ENCODE measurements at regions not wholly inside any gene's neighbourhood (a gene's known extent, or its start where the extent isn't known, plus 50 kb on each side); places are given as distances from the start of the nearest gene placed in this dataset.

DNA sequence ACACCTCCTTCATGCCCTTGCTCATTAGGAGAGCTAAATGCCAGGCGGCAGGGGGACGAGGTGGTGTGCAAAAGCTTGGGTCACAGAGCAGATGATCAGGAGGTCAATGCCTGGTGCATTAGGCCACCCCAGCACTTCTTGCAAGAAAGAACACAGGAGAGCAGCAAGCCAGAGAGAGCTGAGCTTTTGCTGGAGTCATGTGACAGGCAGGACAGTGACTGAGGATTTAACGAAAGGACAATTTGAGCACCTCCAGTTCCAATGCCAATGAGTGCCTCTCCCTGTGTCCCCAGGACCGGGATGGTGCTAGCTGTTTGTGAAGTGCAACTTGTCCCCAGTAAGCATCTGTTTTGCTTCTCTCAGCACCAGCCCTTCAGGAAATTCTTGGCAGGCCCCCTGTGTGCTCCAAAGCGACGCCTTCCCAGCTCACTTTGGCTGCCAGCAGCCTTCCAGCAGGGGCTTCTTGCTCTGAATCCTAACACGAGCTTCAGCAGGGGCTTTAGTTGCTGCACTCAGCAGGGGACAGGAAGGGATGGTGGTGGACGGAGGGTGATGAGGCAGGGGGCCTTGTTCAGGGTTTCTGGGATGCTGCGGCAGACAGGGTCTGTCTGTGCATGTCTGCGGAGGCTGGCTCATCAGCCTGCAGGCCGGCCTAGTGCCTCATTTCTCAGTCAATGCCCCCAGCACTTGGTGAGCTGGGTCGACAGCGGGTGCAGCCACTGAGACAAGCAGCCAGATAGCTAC is 368.1 kb downstream of the RPS24 start:
- DNase-seq, result no peak

DNA sequence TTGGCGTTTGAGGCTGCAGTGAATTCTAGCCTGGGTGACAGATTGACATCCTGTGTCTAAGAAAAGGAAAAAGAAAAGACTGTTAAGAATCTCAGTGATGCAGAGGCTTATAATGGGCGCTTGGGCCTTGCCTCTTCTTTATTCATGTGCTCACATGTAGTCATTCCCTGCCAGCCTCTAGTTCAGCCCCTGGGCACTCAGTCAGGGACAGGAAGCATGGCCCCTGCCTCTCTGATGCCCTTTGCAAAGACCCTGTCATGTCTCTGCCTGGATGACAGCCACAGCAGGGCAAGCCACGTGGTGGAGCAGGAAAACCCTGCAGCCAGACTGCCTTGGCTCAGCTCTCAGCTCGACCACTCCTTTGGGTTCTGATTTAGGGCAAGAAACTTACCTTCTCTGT is 368.9 kb downstream of the RPS24 start:
- DNase-seq, result no peak

DNA sequence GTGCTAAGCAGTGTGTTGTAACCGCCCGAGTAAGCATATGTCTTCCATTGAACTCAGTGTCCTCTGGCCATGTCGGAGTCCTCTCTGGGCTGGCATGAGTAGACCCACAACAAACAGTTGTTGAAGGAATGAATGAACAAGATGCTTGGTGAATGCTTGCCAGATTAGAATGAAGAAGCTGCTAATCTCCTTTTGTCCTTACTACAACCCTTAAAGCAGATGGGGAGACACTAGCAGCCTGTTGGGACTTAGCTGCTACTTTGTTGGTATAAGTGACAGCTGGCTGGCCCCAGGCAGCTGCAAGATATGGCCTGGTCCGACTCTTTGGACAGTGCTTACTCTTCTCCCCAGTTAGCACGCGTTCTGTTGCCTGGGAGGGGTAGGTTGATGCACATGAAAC is 370.1 kb downstream of the RPS24 start:
- no peak for DNase-seq

DNA sequence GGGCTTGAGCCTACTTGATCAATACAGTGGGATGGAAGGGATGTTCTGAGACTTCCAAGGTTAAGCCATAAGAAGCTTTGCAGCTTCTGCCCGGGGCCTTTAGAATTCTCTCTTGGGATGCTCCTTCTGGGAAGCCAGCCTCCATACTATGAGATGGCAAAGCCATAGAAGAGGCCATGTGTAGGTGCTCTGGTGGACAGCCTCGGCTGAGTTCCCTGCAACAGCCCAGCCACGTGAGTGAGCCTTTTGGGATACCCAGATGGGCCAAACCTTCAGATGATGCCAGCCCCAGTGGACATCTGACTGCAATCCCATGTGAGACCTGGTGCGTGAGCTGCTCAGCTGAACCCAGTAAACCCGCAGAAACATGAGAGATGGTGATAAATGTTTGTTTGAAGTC is 370.6 kb downstream of the RPS24 start:
- DNase-seq, result no peak

DNA sequence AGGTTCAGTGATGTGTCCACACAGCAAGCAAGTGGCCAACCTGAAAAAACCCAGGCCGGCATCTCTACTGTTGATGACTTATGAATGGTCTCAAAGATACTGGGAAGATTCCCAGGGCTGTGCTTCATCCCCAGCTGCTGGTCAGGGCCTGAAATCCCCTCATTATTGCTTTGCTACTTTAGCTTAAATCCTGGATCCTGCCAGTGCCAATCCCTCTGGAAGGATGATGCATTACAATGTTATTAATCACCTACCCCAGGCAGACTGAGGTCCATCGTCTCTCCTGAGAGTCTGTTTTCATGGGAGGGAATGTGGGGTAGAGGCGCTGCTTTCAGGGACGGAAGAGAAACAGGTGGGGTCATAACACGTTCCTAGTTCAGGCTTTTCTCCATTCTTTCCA is 371.6 kb downstream of the RPS24 start:
- no peak for DNase-seq

DNA sequence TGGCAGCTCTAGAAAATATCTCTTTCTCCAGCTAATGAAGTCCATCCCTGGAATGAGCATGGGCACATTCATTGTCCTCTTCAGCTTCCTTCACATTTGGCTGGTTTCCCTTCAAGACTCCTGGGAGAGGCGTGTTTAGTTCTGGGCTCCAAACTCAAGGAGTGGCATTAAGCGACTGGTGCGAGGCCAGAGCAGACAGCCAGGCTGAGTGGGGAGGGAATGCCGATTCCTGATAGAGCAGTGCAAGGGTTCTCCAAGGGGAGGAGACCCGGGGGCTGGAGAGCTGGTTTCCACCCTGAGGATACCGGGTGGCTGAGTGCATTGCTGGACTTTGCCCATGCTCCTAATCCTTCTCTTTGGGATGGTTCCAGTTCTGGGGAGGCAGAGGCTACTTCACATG is 372.1 kb downstream of the RPS24 start:
- DNase-seq, result no peak

DNA sequence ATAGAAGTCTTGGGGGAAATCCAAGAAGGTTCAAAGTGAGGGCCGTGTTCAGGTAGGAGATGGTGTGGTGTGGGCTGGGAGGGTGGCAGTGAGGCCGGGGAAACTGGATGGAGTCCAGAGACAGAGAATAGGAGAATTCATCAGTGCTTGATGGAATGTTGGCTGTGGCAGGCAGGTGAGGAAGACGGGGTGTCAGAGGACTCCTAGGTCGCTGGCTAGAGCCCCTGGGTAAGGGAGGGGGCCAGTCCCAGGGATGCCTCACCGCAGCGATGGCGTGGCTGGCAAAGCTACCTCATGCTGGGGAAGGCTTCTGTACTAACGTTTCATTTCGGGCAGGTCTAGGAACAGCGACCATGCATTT is 373.0 kb downstream of the RPS24 start:
- DNase-seq, result no peak

DNA sequence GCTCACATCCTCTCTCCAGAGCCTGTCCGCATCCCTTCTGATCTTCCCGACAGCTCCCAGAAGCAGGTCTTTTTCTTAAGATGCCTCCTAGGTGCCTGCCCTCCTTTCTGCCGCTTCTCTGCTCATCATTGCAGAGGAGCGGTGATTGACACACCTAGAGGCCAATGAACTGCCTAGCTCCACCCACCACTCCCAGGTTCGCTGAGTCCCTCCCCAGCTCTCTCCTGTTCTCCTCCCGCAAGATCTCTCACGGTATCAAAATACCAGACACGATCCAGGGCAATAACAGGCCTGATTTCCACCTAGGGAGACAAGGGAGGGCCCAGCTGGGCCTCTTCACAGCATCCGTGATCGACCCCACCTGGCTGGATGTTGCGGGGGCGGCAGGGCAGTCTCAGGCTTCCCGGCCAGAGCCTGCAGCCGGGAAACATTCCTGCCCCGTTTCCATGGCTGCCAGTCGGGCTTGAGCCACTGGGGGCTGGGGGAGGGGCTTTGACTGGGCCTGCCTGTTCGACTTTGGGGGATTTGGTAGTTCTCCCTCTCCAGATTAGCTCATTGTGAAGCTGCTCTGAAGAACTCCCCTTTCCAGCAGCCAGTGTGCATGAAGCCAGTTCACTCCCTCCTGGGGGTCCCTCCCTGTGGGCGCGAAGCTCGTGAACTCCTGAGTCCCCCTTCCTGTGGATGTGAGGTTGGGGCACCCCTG is 373.5 kb downstream of the RPS24 start:
- peak; percentile 62 for DNase-seq

DNA sequence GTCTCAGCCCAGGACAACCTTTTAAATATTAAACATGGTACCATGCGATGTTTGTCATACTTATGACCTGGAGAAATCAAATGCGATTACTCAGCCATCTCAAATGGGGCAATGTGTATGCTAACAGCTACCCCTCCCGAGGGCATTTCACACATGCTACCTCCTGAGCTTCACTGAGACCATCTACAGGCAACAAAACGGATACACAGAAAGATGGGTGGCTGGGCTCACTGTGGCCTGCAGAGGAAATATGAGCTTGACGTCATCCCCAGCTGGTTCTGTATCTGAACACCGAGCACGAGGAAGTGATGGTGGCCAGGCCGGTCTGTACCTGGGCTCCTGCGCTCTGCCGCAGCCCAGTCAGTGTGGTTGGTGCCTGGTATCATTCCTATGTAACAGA is 374.3 kb downstream of the RPS24 start:
- no peak for DNase-seq

DNA sequence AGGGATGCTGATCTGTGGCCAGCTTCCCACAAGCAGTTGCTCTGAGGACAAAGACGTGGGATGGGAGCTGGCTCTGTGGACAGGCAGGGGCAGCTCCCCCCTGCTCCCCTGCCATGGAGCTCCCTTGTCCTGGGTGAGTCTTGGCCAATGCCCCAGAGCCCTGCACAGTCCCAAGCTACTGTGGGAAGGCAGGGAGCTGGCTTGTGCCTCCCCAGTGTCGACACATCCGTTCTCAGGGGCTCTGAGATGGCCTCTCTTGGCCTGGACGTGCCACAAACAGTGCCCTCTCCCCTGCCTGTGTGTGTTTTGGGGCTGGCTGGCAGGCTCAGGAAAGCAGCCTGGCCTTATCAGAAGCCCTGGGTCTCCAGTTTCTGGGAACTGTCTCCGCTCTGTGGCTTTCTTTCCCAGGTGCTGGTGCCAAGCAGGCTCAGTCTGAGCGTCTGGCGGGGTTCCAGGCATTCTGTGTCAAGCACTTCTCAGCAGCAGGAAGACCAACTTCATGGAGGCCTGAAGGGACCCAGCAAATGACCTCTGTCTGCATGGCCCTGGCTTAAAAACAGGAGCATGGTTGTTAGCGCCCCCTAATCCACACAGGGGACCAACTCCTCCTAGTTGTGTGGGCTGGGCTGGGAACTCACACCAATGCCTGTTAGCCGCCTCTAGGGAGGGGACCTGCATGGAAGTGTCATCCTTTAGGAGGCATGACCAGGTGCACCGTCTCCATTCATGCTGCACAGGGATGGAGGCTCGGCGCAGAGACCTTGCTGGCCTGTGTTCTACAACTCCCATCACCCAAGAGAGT is 375.2 kb downstream of the RPS24 start:
- peak; percentile 21 for DNase-seq

DNA sequence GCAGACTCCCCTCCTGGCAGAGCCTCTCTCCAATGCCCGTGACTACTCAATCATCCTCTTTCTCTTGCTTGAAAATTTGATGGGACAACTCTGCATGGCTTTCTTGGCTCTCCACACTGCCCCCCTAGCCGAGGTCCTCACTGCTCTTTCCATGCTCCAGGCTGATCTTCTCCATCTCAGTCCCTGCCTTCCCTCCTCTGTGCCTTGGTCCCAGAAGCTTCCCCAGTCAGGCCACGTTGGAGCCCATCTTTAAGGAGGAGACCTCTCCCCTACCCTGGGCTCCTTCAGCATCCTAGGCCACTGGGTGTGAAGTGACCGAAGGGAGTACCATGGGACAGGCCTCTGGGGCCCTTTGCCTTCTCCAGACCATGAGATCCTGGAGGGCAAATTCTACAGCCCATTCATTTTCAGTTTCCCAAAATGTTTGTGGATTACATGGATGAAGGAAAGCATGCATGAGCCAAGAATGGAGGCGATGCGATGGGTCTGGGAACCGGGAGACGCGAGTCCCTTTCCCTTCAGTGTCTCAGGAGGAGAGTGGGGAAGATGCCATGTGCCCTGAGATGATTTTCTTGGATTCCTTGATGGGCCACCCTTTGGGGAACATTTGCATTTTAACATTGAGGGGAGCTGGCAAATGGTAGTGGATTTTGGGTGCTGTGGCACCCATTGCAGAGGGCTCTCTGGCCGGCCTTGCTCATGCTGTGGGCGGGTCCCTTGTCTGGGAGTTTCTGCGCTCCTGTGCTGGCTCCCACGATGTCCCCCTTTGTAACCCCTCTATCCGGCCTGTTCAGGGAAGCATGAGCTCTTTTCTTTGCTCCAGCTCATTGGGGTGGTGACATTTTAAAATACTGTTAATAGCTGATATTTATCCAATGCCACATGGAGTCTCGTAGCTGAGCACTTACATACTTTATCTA is 376.6 kb downstream of the RPS24 start:
- no peak for DNase-seq

DNA sequence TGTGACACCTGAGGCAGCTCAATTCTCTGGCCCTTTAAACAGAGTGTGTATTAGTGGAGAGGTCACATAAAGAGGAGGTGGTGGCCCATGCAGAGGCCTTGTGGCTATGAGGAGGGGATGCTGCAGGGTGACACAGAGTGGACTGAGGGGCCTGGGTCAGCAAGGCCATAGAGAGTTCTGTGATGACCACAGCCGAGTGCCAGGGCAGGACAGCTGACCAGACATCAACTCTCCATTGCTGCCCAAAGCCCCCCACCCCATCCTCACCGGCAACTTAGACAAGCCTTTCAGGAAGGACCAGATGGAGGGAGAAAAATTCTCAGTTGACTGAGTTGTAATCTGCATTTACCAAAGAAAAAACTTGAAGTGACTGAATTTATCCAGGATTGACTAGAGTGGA is 378.1 kb downstream of the RPS24 start:
- no peak for DNase-seq

DNA sequence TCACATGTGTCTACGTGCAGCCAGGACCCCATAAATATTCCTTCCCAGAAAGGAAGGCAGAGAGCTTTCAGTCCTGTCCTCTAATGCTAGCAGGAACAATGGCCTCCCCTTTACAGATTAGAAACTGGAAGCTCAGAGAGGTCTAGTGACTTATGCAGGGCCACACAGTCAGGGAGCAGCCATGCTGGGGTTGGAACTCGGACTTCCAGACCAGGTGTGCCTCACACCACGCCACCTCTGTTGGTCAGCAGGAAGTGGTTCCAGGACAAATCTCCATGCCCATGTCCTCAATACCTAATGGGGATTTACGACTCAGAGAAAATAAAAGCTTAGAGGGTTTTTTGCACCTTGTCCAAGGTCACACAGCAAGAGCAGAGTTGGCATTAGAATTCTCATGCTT is 378.9 kb downstream of the RPS24 start:
- DNase-seq, result no peak

DNA sequence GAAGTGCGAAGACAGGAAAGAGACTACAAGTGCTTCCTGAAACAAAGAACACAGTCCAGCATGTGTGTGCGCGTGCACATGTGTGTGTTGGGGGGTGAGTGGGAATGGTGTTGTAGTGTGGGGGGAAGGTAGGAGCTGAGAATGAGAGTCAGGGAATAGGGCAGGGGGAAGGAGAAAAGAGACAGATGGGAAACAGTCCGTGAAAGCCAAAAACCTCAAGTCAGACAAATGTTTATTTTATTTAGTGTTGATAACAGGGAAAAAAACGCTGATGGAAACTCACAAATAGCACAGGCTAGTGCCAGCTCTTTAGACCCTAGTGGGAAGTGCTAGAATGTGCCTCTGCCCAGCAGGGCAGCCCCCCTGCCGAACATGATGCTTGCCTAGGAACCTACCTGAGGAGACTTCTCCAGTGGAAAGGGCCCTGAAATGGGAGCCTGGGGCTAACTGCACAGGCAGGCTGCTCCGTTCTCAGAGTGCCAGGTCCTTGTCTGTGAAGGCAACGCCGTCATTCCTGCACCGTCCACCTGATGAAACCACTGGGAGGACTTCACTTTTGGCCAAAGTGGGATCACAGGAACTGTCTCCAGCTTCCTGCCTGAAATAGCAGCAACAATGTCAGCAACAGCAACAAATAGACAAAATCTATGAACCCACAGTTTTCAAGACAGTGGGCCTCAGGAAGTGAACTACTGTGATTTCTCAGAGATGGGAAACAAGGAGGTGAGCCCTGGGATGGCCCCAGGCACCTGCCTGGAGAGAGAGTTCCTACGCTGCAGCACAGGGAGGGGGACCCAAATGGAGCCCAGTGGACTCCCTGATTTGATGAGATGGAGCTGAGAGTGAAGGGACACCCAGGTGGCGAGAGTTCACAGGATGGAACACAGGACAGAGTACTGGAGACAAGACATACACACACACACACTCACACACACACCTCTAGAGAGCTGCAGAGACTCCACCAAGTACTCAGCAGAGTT is 379.7 kb downstream of the RPS24 start:
- DNase-seq, result no peak

DNA sequence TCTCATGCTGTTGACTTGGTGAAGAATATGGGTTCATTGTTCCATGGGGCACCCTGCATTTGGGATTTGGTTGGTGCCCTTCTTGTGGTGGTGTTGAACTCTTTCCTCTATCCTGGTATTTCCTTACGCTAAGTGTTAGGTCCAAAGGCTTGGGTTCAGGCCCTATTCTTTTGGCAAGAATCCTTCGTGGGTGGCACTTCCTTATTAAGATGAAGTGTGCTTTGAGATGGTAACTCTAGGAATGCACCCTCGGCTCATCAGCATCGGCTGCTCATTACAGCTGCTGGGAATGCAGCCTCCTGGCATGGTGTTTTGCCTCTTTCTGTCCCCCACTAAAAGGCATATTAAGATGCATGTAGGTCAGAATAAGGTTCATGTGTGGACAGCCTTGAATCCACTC is 380.7 kb downstream of the RPS24 start:
- no peak for DNase-seq

DNA sequence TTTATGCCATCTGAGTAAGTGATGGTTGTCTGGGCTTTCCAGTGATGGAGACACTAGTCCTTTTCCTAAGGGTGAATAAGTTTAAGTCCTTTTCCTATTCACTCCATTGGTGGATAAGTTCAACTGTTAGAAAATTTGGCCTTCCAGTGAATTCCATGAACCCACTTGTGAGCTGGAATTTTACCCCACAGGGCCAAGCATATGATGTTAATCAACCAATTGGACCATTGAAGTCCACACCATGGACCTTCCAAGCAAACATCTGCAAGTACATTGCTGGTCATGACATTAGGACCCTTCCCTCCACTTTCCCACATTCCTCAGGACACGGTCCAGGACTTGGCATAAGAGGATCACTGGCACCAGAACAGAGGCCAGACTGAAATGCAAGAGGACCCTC is 381.4 kb downstream of the RPS24 start:
- DNase-seq, result no peak

DNA sequence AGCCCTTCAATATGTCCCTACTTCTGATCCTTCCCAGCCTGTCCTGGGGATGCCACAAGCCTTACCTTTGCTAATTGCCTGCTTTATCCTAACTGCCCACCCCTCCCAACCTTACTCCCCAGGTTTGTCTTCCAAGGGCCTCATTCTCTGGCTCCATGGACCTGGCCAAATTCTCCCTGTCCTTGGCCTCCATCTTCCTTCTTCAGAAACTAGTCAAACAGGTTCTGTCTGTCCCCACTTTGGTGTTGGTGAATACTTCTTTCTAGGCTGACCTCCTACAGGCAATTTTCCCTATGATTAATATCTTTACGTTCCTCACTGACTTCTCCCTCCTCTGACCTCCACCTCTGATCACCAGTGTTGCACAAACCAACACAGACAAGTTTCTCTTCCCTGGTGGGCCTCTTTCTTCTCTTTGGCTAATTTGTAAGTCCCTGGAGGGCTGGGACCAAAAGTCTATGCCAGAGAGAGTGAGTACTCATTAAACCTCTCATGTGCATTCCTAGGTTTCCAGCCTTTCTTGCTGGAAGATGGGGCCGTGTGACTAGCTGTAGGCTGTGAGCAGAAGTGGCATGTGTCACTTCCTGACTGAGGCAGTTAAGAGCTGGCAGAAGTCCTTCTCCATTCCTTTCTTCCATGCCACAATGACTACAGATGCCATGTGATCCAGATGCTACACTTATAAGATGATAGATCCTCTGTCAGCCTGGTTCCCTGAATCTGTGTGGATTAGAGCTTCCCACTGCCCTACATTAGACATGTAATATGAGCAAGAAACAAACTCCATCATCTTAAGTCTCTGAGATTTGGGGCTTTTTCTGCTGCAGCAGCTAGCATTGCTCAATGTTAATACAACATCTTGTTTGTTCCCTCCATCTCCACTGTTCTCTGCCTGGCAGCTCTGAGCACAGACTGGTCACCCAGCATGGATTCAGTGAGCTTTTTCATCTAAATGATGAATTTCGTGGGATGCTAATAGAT is 382.7 kb downstream of the RPS24 start:
- DNase-seq, result no peak

DNA sequence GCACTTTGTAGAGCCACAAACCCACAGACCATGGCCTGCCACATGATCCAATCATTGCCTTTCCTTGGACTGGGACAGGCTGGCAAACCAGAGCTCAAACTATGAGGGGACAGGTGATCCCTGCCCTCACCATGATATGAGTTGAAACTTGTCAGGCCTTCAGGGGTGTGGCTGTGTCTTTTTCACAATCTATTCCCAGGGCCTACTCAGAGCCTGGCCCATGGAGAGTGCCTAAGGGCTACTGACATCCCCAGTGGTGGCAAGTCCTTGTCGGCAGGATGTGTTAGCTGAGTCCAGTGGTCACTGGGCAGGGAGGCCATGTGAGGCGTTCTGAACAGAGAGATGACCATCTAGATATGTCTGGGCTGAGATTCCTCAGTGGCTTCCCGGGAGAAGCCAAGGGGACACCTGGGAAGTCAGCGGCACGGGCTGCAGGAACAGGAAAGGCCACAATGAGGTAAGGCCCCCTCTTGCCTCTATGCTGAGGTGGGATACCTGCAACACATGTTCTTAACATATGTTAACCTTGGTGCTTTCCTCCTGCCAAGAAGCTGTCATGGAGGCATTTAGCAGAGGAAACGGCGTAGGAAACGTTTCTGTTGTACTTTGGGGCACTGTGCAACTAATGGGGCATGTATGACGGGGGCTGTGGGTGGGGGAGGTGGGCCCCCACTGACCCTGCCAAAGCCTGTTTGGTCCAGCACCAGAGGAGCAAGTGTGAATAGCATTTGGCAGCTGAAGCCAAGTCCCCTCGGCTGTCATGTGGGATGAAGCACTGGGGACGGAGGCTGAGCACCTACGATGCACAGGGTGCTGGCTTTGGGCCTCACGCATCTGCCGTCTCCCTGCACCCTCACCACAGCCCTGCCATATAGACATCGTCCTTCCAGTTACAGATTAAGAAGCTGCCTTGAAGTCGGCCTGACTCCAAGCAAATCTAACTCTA is 384.0 kb downstream of the RPS24 start:
- no peak for DNase-seq

Data from NCI-H1694 (cell line).